ENCODE measurements at regions not wholly inside any gene's neighbourhood (a gene's known extent, or its start where the extent isn't known, plus 50 kb on each side); places are given as distances from the start of the nearest gene placed in this dataset.

DNA sequence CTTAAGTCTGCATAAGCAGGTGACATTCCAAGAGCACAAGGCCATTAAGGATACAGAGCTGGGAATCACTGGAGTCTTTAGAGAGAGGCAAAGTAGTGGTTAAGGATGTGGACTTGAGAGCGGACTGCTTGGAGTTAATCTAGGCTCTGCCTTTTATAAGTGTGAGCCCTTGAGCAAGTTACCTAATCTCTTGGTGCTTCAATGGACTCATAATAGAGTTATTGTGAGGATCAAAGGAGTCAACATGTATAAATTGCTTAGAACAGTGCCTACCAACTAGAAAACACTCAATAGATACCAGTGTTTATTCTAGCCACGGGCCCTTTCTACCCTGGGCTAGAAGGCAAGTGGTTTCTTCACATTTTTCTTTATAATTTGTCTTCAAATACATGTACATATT is 819.4 kb downstream of the NR2F1-AS1 start (continued):
- TF ChIP-seq, protein P1, sequence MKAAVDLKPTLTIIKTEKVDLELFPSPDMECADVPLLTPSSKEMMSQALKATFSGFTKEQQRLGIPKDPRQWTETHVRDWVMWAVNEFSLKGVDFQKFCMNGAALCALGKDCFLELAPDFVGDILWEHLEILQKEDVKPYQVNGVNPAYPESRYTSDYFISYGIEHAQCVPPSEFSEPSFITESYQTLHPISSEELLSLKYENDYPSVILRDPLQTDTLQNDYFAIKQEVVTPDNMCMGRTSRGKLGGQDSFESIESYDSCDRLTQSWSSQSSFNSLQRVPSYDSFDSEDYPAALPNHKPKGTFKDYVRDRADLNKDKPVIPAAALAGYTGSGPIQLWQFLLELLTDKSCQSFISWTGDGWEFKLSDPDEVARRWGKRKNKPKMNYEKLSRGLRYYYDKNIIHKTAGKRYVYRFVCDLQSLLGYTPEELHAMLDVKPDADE (IDR thresholded peaks at IDR 0.05) = no peak
- TF ChIP-seq, protein P2, sequence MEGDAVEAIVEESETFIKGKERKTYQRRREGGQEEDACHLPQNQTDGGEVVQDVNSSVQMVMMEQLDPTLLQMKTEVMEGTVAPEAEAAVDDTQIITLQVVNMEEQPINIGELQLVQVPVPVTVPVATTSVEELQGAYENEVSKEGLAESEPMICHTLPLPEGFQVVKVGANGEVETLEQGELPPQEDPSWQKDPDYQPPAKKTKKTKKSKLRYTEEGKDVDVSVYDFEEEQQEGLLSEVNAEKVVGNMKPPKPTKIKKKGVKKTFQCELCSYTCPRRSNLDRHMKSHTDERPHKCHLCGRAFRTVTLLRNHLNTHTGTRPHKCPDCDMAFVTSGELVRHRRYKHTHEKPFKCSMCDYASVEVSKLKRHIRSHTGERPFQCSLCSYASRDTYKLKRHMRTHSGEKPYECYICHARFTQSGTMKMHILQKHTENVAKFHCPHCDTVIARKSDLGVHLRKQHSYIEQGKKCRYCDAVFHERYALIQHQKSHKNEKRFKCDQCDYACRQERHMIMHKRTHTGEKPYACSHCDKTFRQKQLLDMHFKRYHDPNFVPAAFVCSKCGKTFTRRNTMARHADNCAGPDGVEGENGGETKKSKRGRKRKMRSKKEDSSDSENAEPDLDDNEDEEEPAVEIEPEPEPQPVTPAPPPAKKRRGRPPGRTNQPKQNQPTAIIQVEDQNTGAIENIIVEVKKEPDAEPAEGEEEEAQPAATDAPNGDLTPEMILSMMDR (conservative IDR thresholded peaks at IDR 0.05; ENCODE audit: low read depth in 2 of 2) = no peak

DNA sequence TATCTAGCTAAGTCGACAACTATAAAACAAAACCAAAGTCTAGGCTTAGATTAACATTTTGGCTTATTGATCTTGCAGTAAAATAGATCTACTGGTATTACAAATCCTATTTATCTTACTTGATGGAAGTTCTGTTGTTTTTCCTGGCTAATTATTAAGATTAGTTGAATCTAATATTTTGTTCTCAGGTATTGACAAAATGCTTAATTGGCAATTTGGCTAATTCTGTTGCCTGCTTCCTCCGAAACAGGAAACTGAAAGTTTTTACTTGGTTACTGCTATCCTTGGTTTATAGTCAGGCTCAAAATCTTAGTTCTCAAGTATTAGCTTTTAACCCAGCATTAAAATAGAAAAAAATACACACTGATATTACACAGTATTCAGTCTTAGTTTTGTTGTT is 820.5 kb downstream of the NR2F1-AS1 start:
- Histone ChIP-seq H2AFZ (no peak overlapping the region), H3K4me1 (ENCODE audit: insufficient read depth) (no peaks in the 10 kb centered on the region), H3K36me3 (ENCODE audit: insufficient read depth) (no peaks in the 10 kb centered on the region), H3K27me3 (ENCODE audit: insufficient read depth) (no peaks in the 10 kb centered on the region), H3K9me2 (ENCODE audit: insufficient read depth) (no peaks in the 10 kb centered on the region), H4K20me1 (replicated peaks; ENCODE audit: insufficient read depth) (no peaks in the 10 kb centered on the region), H3F3A (replicated peaks; ENCODE audit: low read depth) (no peaks in the 10 kb centered on the region), H3K79me2 (replicated peaks; ENCODE audit: insufficient read depth) (no peaks in the 10 kb centered on the region), H3K27ac (ENCODE audit: low read depth) (no peak overlapping the region), H3K4me2 (no peak overlapping the region), H3K4me3 (no peak overlapping the region)
- Mint-ChIP-seq H3K27ac (no peak overlapping the region), H3K9me3 (no peaks in the 10 kb centered on the region), H3K36me3 (ENCODE audit: low read depth) (no peaks in the 10 kb centered on the region), H3K27me3 (ENCODE audit: insufficient read depth, low read depth, poor library complexity) (peaks cover 2% of the 10 kb centered on the region), H3K4me1 (no peaks in the 10 kb centered on the region), H3K4me3 (no peak overlapping the region)
- DNase-seq (ENCODE audit: low spot score) = no peak
- ATAC-seq = no peak
- TF ChIP-seq, protein P2 (conservative IDR thresholded peaks at IDR 0.05; ENCODE audit: low read depth in 2 of 2) = no peak
- TF ChIP-seq JUNB (IDR thresholded peaks at IDR 0.05; ENCODE audit: unreplicated experiment) = no peak
- TF ChIP-seq, protein P3, sequence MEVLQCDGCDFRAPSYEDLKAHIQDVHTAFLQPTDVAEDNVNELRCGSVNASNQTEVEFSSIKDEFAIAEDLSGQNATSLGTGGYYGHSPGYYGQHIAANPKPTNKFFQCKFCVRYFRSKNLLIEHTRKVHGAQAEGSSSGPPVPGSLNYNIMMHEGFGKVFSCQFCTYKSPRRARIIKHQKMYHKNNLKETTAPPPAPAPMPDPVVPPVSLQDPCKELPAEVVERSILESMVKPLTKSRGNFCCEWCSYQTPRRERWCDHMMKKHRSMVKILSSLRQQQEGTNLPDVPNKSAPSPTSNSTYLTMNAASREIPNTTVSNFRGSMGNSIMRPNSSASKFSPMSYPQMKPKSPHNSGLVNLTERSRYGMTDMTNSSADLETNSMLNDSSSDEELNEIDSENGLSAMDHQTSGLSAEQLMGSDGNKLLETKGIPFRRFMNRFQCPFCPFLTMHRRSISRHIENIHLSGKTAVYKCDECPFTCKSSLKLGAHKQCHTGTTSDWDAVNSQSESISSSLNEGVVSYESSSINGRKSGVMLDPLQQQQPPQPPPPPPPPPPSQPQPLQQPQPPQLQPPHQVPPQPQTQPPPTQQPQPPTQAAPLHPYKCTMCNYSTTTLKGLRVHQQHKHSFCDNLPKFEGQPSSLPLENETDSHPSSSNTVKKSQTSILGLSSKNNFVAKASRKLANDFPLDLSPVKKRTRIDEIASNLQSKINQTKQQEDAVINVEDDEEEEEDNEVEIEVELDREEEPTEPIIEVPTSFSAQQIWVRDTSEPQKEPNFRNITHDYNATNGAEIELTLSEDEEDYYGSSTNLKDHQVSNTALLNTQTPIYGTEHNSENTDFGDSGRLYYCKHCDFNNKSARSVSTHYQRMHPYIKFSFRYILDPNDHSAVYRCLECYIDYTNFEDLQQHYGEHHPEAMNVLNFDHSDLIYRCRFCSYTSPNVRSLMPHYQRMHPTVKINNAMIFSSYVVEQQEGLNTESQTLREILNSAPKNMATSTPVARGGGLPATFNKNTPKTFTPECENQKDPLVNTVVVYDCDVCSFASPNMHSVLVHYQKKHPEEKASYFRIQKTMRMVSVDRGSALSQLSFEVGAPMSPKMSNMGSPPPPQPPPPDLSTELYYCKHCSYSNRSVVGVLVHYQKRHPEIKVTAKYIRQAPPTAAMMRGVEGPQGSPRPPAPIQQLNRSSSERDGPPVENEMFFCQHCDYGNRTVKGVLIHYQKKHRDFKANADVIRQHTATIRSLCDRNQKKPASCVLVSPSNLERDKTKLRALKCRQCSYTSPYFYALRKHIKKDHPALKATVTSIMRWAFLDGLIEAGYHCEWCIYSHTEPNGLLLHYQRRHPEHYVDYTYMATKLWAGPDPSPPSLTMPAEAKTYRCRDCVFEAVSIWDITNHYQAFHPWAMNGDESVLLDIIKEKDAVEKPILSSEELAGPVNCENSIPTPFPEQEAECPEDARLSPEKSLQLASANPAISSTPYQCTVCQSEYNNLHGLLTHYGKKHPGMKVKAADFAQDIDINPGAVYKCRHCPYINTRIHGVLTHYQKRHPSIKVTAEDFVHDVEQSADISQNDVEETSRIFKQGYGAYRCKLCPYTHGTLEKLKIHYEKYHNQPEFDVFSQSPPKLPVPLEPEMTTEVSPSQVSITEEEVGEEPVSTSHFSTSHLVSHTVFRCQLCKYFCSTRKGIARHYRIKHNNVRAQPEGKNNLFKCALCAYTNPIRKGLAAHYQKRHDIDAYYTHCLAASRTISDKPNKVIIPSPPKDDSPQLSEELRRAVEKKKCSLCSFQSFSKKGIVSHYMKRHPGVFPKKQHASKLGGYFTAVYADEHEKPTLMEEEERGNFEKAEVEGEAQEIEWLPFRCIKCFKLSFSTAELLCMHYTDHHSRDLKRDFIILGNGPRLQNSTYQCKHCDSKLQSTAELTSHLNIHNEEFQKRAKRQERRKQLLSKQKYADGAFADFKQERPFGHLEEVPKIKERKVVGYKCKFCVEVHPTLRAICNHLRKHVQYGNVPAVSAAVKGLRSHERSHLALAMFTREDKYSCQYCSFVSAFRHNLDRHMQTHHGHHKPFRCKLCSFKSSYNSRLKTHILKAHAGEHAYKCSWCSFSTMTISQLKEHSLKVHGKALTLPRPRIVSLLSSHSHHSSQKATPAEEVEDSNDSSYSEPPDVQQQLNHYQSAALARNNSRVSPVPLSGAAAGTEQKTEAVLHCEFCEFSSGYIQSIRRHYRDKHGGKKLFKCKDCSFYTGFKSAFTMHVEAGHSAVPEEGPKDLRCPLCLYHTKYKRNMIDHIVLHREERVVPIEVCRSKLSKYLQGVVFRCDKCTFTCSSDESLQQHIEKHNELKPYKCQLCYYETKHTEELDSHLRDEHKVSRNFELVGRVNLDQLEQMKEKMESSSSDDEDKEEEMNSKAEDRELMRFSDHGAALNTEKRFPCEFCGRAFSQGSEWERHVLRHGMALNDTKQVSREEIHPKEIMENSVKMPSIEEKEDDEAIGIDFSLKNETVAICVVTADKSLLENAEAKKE (CRISPR knock-in tag; IDR thresholded peaks at IDR 0.05) = no peak
- no peak for TF ChIP-seq EZH2 (IDR thresholded peaks at IDR 0.05; ENCODE audit: low read depth, unreplicated experiment)
- TF ChIP-seq EZH2phosphoT487 (IDR thresholded peaks at IDR 0.05; ENCODE audit: unreplicated experiment) = no peak
- TF ChIP-seq CREB1 (CRISPR knock-in tag; IDR thresholded peaks at IDR 0.05; ENCODE audit: low read depth) = no peak
- no peak for TF ChIP-seq ZNF114 (CRISPR knock-in tag; IDR thresholded peaks at IDR 0.05)
- TF ChIP-seq, protein P1 (IDR thresholded peaks at IDR 0.05) = no peak
- no peak for TF ChIP-seq POLR2AphosphoS5 (IDR thresholded peaks at IDR 0.05; ENCODE audit: low read depth)
- no peak for TF ChIP-seq NANOG (IDR thresholded peaks at IDR 0.05; ENCODE audit: borderline replicate concordance)
- TF ChIP-seq ZNF331 (CRISPR knock-in tag; IDR thresholded peaks at IDR 0.05; ENCODE audit: low read depth) = no peak
- TF ChIP-seq STAT1 (IDR thresholded peaks at IDR 0.05; ENCODE audit: unreplicated experiment) = no peak

All from GM23338 (cell line).